IMR-90 (cell line): ENCODE measurements at regions not wholly inside any gene's neighbourhood (a gene's known extent, or its start where the extent isn't known, plus 50 kb on each side); places are given as distances from the start of the nearest gene placed in this dataset.

Source experiments
- BHLHE40 ChIP-seq: fragments of 150-350 bp; IDR thresholded peaks from 2 replicates; pipeline ENCODE4 v1.6.1; 2016; ENCODE audit warnings: mild to moderate bottlenecking, low read depth, low read length
- MAFK ChIP-seq: IDR thresholded peaks from 2 replicates; pipeline ENCODE4 v1.6.1; 2012; ENCODE audit warnings: low read depth, low read length, improper control_type of control experiment
- POLR2A ChIP-seq: IDR thresholded peaks from 2 replicates; pipeline ENCODE4 v1.6.1; 2012; ENCODE audit warnings: mild to moderate bottlenecking, low read depth, low read length
- RAD21 ChIP-seq: IDR thresholded peaks from 2 replicates; pipeline ENCODE4 v1.6.1; 2012; ENCODE audit warnings: low read length, improper control_type of control experiment
- SMC3 ChIP-seq: fragments of 150-350 bp; IDR thresholded peaks from 2 replicates; pipeline ENCODE4 v1.6.1; 2016; ENCODE audit warnings: low read depth, mild to moderate bottlenecking, antibody characterized with exemption, low read length, moderate library complexity
- TF ChIP-seq, protein P1 (sequence below): conservative IDR thresholded peaks from 2 replicates; pipeline ENCODE4 v1.5.1; 2012; ENCODE audit warnings: mild to moderate bottlenecking, low read depth, low read length, improper control_type of control experiment

- TF ChIP-seq, protein P1, sequence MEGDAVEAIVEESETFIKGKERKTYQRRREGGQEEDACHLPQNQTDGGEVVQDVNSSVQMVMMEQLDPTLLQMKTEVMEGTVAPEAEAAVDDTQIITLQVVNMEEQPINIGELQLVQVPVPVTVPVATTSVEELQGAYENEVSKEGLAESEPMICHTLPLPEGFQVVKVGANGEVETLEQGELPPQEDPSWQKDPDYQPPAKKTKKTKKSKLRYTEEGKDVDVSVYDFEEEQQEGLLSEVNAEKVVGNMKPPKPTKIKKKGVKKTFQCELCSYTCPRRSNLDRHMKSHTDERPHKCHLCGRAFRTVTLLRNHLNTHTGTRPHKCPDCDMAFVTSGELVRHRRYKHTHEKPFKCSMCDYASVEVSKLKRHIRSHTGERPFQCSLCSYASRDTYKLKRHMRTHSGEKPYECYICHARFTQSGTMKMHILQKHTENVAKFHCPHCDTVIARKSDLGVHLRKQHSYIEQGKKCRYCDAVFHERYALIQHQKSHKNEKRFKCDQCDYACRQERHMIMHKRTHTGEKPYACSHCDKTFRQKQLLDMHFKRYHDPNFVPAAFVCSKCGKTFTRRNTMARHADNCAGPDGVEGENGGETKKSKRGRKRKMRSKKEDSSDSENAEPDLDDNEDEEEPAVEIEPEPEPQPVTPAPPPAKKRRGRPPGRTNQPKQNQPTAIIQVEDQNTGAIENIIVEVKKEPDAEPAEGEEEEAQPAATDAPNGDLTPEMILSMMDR: no peak
- TF ChIP-seq RAD21 (no peak), BHLHE40 (no peak), POLR2A (no peak), MAFK (no peak), SMC3 (no peak)
Observed at GRCh38 chr7:97460433-97460832, 271.5 kb upstream of the TAC1 start.
